WERI-Rb-1 (cell line): ENCODE measurements at regions not wholly inside any gene's neighbourhood (a gene's known extent, or its start where the extent isn't known, plus 50 kb on each side); places are given as distances from the start of the nearest gene placed in this dataset.

Experiments
- DNase-seq: peaks from one replicate; pipeline ENCODE4 v3.0.0-alpha.2; 2020
- H3K27ac ChIP-seq: fragments of 250-450 bp; sonication (Bioruptor Pico); 2 replicates; pipeline ENCODE4 v1.5.1; 2020; ENCODE audit warnings: mild to moderate bottlenecking, moderate library complexity
- H3K27me3 ChIP-seq: fragments of 250-450 bp; sonication (Bioruptor Pico); 2 replicates; pipeline ENCODE4 v1.5.1; 2021; ENCODE audit warnings: mild to moderate bottlenecking, low read depth, moderate library complexity; ENCODE audit not compliant: insufficient read depth, severe bottlenecking
- H3K36me3 ChIP-seq: fragments of 250-450 bp; sonication (Bioruptor Pico); 2 replicates; pipeline ENCODE4 v1.5.1; 2020; ENCODE audit warnings: mild to moderate bottlenecking, moderate library complexity
- H3K4me3 ChIP-seq: 2 replicates; pipeline ENCODE4 v1.5.1; 2011; ENCODE audit warnings: low read depth, mild to moderate bottlenecking, control low read depth, low read length
- H3K9me3 ChIP-seq: fragments of 250-450 bp; sonication (Bioruptor Pico); 2 replicates; pipeline ENCODE4 v1.5.1; 2021; ENCODE audit warnings: mild to moderate bottlenecking, moderate library complexity; ENCODE audit not compliant: severe bottlenecking
- TF ChIP-seq, protein P1 (sequence below): IDR thresholded peaks from 2 replicates; pipeline ENCODE4 v1.5.1; 2011; ENCODE audit warnings: low read depth, mild to moderate bottlenecking, control low read depth, inconsistent platforms, low read length

- Histone ChIP-seq H3K9me3 (no peaks in the 10 kb centered on the region), H3K27me3 (no peaks in the 10 kb centered on the region), H3K36me3 (no peaks in the 10 kb centered on the region), H3K4me3 (no peak overlapping the region), H3K27ac (no peak overlapping the region)
- DNase-seq = no peak
- TF ChIP-seq, protein P1, sequence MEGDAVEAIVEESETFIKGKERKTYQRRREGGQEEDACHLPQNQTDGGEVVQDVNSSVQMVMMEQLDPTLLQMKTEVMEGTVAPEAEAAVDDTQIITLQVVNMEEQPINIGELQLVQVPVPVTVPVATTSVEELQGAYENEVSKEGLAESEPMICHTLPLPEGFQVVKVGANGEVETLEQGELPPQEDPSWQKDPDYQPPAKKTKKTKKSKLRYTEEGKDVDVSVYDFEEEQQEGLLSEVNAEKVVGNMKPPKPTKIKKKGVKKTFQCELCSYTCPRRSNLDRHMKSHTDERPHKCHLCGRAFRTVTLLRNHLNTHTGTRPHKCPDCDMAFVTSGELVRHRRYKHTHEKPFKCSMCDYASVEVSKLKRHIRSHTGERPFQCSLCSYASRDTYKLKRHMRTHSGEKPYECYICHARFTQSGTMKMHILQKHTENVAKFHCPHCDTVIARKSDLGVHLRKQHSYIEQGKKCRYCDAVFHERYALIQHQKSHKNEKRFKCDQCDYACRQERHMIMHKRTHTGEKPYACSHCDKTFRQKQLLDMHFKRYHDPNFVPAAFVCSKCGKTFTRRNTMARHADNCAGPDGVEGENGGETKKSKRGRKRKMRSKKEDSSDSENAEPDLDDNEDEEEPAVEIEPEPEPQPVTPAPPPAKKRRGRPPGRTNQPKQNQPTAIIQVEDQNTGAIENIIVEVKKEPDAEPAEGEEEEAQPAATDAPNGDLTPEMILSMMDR = no peak
Observed at GRCh38 chr4:20137176-20137575, 114.5 kb upstream of the SLIT2 start.

GRCh38 chr4:20127626-20128025 is 124.1 kb upstream of the SLIT2 start:
- Histone ChIP-seq H3K36me3 (no peaks in the 10 kb centered on the region), H3K4me3 (no peak overlapping the region), H3K9me3 (no peaks in the 10 kb centered on the region), H3K27ac (no peak overlapping the region), H3K27me3 (no peaks in the 10 kb centered on the region)
- TF ChIP-seq, protein P1 = no peak
- no peak for DNase-seq

- TF ChIP-seq, protein P1 = no peak
Observed at GRCh38 chr4:20126906-20127305, 124.8 kb upstream of the SLIT2 start.

DNA sequence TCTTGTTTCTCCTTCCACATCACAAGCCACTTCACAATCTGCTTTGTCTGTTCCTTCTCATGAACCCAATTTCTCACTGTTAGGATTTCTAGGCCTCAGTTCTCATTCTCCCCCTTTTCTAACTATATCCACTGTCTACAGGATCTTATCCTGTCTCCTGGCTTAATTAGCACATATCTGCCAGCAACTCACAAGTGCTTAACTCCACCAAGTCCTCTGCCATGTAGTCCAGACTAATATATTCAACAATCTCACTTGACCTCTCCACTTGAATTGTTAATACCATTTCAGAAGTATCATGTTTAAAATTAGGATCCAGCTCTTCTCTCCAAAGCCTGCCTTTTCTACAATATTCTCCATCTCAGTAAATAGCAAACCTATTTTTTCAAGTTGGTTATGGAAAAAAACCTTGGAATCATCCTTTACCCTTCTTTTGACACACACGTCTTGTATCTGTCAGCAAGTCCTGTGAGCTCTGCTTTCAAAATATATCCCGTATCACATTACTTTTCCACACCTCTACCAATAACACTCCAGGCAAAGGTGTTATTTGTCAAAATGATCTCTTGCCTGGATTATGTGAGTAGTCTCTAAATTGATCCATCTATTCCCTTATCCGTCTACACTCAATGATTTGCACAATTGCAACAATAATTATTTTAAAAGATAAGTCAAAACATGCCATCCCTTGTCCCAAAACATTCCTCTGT is 127.2 kb upstream of the SLIT2 start:
- TF ChIP-seq, protein P1 = no peak
- Histone ChIP-seq H3K27me3 (no peaks in the 10 kb centered on the region), H3K9me3 (no peaks in the 10 kb centered on the region), H3K36me3 (no peaks in the 10 kb centered on the region), H3K27ac (no peak overlapping the region), H3K4me3 (no peak overlapping the region)
- no peak for DNase-seq

More at GRCh38 chr4:20126906-20127305, 124.8 kb upstream of the SLIT2 start:
- Histone ChIP-seq H3K27ac (no peak overlapping the region), H3K9me3 (no peaks in the 10 kb centered on the region), H3K36me3 (no peaks in the 10 kb centered on the region), H3K27me3 (no peaks in the 10 kb centered on the region), H3K4me3 (no peak overlapping the region)
- DNase-seq = no peak

DNA sequence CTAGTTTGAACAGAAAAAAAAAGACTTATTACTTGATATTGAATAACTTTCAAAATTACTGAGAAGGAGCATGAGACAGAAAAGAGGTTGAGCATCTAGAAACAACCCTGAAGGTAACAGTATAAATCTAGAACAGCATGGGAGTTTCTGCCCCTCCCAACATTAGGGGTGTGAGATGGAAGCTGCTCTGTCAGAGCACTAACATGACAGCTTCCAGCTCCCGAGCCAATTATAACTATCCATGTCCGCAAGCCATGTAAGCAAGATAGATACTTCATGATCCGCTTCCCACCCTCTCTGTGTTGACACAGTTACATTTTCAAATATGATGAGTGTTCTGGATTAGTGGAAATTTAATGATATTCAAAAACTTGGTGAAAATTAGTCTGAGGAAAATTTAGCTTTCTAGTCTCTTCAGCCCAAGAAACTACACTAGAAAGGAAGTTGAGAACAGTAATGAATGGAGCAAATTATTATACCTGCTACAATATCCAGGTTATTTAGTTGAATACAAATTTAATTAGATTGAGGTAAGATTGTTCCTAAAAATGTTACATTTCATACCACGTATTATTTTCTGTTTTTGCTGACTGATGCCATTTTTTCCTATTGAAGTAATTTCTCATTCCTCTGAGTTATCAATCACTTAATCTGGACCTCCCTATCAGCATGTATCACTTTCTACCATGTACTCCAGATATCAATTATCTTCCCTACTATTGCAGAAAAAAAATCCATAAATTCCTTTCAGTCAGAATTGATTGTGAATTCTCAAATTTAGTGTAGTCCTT is 129.3 kb upstream of the SLIT2 start:
- Histone ChIP-seq H3K27me3 (no peaks in the 10 kb centered on the region), H3K4me3 (no peak overlapping the region), H3K9me3 (no peaks in the 10 kb centered on the region), H3K36me3 (no peaks in the 10 kb centered on the region), H3K27ac (no peak overlapping the region)
- TF ChIP-seq, protein P1 = no peak
- DNase-seq = no peak
